ENCODE measurements at regions not wholly inside any gene's neighbourhood (a gene's known extent, or its start where the extent isn't known, plus 50 kb on each side); places are given as distances from the start of the nearest gene placed in this dataset.

GRCh38 chr19:30852168-30852567, 480.0 kb downstream of the ZNF536 start:
- no peaks in the 10 kb centered on the region for H3F3A ChIP-seq (replicated peaks; ENCODE audit: low read depth)
- no peak overlapping the region for H3K4me3 ChIP-seq
- H2AFZ ChIP-seq, result no peak overlapping the region
- H3K4me1 Mint-ChIP-seq, result peaks cover 3% of the 10 kb centered on the region; the same call in 1 of the 3 replicates
- H3K27ac Mint-ChIP-seq, result no peak overlapping the region
- no peak overlapping the region for H3K27ac ChIP-seq (ENCODE audit: low read depth)
- no peak overlapping the region for H3K4me3 Mint-ChIP-seq
- ATAC-seq (no peak), DNase-seq (ENCODE audit: low spot score) (no peak)
- TF ChIP-seq STAT1 (IDR thresholded peaks at IDR 0.05; ENCODE audit: unreplicated experiment) (no peak), CTCF (conservative IDR thresholded peaks at IDR 0.05; ENCODE audit: low read depth in 2 of 2) (no peak), EZH2phosphoT487 (IDR thresholded peaks at IDR 0.05; ENCODE audit: unreplicated experiment) (no peak), ETS1 (IDR thresholded peaks at IDR 0.05) (no peak), ZNF331 (CRISPR knock-in tag; IDR thresholded peaks at IDR 0.05; ENCODE audit: low read depth) (no peak), EZH2 (IDR thresholded peaks at IDR 0.05; ENCODE audit: low read depth, unreplicated experiment) (no peak), ZNF462 (CRISPR knock-in tag; IDR thresholded peaks at IDR 0.05) (no peak), ZNF114 (CRISPR knock-in tag; IDR thresholded peaks at IDR 0.05) (no peak), CREB1 (CRISPR knock-in tag; IDR thresholded peaks at IDR 0.05; ENCODE audit: low read depth) (no peak), REST (IDR thresholded peaks at IDR 0.05; ENCODE audit: unreplicated experiment) (no peak), JUNB (IDR thresholded peaks at IDR 0.05; ENCODE audit: unreplicated experiment) (no peak), POLR2AphosphoS5 (IDR thresholded peaks at IDR 0.05; ENCODE audit: low read depth) (no peak), NANOG (IDR thresholded peaks at IDR 0.05; ENCODE audit: borderline replicate concordance) (no peak)
- H3K27me3 ChIP-seq (ENCODE audit: insufficient read depth), result no peaks in the 10 kb centered on the region
- no peaks in the 10 kb centered on the region for H3K36me3 Mint-ChIP-seq (ENCODE audit: low read depth)
- peaks cover 1% of the 10 kb centered on the region for H3K27me3 Mint-ChIP-seq (ENCODE audit: insufficient read depth, low read depth, poor library complexity)
- H3K4me1 ChIP-seq (ENCODE audit: insufficient read depth), result no peaks in the 10 kb centered on the region
- no peaks in the 10 kb centered on the region for H3K79me2 ChIP-seq (replicated peaks; ENCODE audit: insufficient read depth)
- H3K9me2 ChIP-seq (ENCODE audit: insufficient read depth), result peaks cover 4% of the 10 kb centered on the region; the same call in 1 of the 2 replicates
- H3K4me2 ChIP-seq, result no peak overlapping the region
- no peaks in the 10 kb centered on the region for H3K9me3 Mint-ChIP-seq
- no peaks in the 10 kb centered on the region for H4K20me1 ChIP-seq (replicated peaks; ENCODE audit: insufficient read depth)
- H3K36me3 ChIP-seq (ENCODE audit: insufficient read depth), result no peaks in the 10 kb centered on the region
